HG02759 (cell line): ENCODE measurements at regions not wholly inside any gene's neighbourhood (a gene's known extent, or its start where the extent isn't known, plus 50 kb on each side); places are given as distances from the start of the nearest gene placed in this dataset.
"Not testable (repeated sequence)": the region's sequence is repeated elsewhere in the genome, so short reads cannot be mapped to it uniquely, and the experiment has no call there.

Experiments used
- ATAC-seq: cut with Tn5 transposase; IDR thresholded peaks from one replicate; pipeline ENCODE4 v1.9.1; 2021; ENCODE audit warnings: mild to moderate bottlenecking, moderate library complexity; ENCODE audit not compliant: unreplicated experiment

DNA sequence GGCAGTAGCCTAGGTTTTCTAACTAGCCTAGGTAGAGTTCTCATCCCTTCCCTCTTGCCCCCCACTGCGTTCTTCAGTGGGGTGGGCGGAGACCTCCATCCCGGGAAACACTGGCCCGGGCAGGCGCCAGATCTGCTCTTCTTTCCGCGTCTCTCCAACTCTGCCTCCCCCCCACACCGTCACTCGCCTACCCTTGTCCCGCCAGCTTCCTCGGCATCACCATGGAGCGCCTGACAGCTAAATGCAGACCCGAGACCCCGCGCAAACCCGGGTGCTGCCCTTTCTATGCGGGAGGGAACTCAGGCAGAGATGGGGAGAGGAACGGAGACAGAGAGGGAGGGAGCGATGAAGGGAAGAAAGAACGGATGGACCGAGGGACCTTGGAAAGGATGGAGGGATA lies 1494.8 kb upstream of the DEFB115 start:
- no peak for ATAC-seq

DNA sequence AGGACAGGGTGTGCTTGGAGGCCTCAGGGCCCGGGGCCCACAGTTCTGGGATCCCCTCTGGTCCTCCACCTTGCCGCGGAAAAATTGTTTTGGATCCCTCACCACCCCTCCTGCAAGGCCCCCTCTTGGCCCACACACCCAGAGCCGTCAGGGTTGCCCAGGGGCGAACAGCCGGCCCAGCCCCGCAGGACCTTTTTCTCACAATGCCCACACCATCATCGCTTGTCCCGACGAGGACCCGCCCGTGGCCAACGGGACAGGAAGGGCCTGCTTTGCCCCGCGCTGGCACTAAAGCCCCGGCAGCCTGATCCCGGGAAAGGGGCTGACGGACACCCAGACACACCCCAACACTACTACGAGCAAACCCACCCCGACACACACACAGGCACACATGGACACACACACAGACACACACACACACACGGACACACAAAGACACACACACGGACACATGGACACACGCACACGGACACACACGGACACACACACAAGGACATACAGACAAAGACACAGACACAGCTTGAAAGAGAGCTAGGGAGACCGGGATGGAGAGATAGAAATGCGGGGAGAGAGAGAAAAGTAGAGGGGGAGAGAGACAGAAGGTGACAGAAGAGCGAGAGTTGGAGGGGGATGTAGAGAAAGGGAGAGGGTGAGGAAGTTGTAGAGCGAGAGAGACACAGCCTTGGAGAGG lies 1493.5 kb upstream of the DEFB115 start:
- no peak for ATAC-seq

DNA sequence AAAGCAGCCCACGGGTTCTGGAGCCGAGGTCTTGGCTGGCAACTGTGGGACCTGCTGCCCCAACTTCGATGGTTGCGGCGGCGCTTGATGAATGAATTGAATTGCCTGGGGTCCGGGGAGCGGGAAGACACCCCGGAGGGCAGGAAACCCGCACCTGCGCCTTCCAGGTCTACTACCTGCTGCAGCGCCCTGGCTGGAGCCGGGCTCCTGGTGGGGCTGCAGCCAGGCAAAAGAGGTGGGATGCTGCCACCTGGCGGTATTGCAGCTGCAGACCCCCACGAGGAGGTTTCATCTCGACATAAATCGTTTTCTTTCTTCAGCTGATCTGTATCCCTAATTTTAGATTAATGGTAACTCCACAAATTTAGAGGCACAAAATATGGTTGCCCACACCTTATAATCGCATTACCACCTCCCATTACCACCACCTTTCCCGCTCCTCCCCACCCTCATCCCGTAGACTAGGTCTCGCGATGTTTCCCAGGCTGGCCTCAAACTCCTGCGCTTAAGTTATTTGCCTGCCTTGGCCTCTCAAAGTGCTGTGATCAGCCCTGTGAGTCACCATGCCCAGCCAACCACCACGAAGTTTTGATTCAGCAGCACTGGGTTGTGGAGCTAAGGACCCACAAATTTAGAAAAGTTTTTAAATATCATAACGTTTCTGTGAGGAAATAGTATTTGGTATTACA lies 1492.4 kb upstream of the DEFB115 start:
- ATAC-seq: not testable (repeated sequence)

DNA sequence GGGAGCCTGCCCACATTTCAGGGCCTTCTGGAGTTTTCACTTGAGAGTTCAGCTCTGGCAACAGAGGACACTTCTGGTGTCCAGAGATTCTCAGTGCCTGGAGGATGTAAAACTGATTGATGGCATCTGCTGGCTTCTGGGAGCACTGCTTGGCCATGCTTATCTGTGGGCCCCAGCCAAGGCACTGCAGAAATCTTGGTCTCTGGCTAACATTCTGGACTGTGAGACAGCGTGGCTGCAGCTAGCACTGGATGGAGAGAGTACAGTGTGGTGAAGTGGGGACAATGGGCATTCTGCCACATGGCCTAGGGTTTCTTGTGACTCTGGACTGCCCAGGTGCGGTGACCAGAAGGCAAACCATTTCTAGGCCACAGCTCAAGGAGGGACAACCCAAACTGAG lies 1479.4 kb upstream of the DEFB115 start:
- ATAC-seq: not testable (repeated sequence)

DNA sequence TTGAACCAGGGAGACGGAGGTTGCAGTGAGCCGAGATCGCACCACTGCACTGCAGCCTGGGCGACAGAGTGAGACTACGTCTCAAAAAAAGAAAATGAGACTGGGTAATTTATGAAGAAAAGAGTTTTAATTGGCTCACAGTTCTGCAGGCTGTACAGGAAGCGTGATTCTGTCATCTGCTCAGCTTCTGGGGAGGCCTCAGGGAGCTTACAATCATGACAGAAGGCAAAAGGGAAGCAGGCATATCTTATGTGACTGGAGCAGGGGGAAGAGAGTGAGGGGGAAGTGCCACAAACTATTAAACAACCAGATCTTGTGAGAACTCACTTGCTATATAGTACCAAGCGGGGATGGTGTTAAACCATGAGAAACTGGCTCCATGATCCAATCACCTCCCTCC lies 1476.2 kb upstream of the DEFB115 start:
- not testable (repeated sequence) for ATAC-seq

DNA sequence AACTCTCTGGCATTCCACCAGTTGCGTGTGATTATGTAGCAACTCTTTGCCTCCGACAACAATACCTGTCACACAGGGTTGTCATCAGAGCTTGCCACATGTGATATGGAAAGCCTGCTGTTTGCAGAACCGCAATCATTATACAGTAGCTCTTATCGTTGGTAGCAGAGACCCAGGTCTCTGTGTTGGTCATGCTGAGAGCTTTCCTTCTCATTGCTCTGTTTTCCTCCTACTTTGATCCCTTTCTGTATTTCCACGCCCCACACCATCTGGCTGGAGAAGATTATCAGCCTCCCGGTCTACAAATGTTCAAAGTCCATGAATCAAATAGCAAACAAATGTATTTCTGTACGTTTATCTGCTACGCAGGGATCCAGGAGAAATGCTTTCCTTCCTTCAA lies 1475.6 kb upstream of the DEFB115 start:
- not testable (repeated sequence) for ATAC-seq

DNA sequence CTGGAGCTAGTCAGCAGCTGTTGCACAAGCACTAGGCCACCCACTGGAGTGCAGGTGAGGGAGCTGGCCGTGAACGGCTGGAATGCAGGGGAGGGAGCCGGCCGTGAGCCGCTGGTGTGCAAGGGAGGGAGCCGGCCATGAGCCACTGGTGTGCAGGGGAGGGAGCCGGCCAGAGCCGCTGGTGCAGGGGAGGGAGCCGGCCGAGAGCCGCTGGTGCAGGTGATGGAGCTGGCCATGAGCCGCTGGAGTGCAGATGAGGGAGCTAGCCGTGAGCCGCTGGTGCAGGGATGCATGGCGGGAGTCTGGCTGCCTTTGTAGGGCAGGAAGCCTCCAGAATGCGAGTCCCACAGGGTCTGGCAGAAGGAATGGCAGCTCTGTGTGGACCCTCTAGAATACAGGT lies 1470.0 kb upstream of the DEFB115 start:
- ATAC-seq: not testable (repeated sequence)

DNA sequence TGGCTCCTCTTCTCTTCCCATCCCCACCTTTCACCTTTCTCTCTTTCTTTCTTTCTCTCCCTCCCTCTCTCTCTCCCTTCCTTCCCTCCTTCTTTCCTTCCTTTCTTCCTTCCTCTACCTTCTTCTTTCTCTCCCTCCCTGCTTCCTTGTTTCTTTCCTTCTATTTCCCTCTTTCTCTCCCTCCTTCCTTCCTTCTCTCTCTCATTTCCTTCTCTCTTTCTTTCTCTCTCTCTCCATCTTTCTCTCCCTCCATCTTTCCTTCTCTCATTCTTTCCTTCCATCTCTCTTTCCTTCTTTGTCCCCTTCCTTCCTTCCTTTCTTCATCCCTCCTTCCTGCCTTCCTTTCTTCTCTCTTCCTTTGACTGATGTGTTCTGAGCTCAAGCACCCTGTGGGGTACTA lies 1467.0 kb upstream of the DEFB115 start:
- ATAC-seq: no peak

DNA sequence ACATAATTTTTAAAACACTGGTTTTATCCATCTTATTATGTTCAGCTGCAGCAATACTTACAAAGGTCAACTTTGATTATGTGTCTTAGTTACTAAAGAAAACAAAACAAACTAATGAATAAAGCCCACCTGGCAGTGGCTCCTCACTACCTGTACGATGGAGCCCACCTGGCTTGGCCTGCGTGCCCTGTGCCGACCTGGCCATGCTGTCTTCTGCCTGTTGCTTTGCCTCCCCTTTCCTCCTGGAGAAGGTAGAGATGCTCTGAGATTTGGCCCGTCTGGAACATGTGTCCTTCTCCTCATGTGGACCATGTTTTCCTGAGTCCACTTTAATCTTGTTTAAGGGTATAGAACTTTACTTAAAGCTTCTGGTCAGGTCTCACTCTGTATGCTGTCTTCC lies 1426.0 kb upstream of the DEFB115 start:
- not testable (repeated sequence) for ATAC-seq

DNA sequence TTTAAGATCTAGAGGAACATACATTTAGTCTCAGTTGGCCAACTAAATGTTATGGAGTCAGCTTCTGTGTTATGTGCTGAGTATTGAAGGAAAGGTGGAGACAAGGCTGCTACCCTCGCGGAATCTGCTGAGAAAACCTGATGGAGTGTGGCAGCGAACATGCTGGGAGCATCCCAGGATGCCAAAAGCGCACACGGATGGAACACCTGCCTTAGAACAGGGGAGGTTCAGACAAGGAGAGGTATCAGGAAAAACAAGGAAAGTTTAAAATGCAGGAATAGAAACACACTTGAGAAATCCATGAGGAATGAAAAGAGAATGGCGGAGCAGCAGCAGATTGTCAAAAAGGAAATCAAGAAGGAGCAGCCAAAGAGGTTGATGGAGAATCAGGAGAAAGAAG lies 1389.5 kb upstream of the DEFB115 start:
- not testable (repeated sequence) for ATAC-seq

DNA sequence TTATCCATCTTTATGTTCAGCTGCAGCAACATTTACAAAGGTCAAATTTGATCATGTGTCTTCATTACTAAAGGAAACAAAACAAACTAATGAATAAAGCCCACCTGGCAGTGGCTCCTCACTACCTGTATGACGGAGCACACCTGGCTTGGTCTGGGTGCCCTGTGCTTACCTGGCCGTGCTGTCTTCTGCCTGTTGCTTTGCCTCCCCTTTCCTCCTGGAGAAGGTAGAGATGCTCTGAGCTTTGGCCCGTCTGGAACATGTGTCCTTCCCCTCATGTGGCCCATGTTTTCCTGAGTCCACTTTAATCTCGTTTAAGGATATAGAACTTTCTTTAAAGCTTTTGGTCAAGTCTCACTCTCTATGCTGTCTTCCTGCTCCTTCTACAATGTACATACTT lies 1388.8 kb upstream of the DEFB115 start:
- not testable (repeated sequence) for ATAC-seq

DNA sequence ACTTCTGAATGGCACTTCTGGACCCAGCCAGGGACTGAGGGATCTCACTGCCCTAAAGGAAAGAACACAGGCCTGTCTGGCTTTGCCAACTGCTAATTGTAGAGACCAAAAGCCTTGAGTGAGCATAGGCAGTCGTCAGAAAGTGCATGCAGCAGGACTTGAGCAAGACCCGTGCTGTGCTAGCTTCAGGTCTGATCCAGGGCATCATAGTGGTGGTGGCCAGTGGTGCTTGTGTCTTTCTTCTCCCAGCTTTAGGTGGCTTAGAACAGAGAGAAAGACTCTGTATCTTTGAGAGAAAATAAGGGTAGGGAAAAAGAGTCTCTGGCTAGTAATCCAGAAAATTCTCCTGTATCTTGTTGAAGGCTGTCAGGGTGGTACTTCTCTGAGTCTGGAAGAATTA lies 1385.6 kb upstream of the DEFB115 start:
- not testable (repeated sequence) for ATAC-seq

DNA sequence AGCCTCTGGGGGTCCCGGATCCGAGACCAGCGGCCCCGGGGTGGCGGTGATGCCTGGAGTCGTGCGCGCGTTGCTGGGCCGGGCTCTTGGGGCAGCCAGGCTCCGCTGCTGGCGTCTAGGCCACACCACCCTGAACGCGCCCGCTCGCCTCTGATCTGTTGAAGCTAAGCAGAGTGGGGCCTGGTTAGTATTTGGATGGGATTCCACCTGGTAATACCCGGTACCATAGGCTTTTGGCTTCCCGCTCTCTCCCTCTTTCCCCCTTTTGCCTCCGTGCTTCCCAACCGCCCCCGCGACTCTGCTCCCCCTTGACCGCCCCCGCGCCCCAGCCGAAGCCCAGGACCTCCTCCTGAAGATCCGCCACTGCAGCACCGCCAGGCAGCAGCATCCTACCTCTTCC lies 1383.5 kb upstream of the DEFB115 start:
- ATAC-seq: no peak

DNA sequence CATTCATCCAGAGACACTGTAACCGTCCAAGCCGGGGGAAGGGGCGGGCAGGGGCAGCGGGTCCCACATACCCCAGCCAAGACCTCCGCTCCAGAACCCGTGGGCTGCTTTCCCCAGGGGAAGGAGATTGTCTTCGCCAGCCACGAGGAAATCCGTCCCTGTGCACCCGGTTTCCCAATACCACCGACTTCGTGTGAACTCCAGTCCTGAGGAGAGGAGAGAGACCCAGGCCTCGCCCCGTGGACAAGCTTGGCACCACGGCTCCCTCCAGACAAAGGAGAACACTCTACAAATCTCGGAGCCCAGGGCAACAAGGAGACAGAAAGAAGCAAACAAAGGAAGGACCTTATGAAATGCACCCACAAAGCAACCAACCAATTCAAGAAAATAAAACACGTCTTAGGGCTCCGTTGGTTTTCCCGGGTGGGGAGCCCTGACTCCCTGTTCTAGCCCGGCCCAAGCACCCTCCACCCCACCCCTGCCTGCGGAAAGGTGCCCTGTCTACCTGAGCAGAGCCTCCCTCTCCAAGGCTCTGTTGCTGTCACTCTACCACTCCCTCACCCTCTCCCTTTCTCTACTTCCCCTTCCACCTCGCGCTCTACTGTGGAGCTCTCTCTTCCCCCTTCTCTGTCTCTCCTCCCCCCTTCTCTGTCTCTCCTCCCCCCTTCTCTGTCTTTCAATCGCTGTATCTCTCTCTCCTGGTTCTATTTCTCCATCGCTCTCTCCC lies 1382.8 kb upstream of the DEFB115 start:
- no peak for ATAC-seq

DNA sequence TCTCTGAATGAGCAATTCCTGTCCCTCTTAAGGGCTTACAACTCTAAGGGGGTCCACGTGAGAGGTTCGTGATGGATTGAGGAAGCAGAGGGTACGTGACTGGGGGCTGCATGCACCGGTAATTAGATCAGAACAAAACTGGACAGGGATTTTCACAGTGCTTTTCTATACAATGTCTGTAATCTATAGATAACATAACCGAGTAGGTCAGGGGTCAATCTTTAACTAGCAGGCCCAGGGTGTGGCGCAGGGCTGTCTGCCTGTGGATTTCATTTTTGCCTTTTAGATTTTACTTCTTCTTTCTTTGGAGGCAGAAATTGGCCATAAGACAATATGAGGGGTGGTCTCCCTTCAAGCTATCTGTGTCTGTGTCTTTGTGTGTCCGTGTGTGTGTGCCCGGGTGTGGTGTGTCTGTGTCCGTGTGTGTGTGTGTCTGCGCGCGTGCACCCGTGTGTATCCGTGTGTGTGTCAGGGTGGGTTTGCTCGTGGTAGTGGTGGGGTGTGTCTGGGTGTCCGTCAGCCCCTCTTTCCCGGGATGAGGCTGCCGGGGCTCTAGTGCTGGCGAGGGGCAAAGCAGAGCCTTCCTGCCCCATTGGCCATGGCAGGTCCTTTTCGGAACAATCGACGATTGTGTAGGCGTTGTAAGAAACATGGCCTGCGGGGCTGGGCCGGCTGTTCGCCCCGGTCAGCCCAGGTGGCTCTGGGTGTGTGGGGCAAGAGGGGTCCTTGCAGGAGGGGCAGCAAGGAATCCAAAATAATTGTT lies 1382.0 kb upstream of the DEFB115 start:
- not testable (repeated sequence) for ATAC-seq

DNA sequence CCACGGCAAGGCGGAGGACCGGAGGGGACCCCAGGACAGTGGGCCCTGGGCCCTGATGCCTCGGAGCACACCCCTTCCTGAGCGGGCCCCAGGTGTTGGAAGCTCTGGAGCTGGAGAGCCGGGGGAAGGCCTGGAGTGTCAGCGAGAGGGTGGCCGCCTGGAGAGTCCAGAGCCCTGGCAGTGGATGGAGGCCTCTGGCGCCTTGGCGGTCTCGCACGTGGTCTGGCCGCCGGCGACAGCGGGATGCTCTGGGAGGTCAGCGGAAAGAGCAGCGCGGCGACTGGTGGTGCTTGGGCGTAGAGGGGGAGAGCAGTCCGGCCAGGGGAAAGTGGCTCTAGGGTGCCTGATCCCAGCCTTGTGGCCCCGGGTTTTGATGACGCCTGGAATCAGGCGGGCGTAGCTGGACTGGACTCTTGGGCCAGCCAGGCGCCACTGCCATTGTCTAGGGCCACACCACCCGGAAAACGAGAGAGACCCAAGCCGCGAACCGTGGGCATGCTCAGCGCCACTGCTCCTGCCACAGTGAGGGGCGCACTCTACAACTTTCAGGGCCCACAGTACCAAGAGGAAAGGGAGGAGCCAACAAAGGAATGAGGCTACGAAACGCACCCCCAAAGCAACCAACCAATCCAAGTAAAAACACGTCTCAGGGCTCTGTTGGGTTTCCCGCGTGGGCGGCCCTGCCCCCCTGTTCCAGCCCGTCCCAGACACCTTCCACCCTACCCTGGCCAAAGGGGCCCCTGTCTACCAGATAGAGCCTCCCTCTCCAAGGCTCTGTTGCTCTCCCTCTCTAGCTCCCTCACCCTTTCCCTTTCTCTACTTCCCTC lies 1381.2 kb upstream of the DEFB115 start:
- ATAC-seq: not testable (repeated sequence)

DNA sequence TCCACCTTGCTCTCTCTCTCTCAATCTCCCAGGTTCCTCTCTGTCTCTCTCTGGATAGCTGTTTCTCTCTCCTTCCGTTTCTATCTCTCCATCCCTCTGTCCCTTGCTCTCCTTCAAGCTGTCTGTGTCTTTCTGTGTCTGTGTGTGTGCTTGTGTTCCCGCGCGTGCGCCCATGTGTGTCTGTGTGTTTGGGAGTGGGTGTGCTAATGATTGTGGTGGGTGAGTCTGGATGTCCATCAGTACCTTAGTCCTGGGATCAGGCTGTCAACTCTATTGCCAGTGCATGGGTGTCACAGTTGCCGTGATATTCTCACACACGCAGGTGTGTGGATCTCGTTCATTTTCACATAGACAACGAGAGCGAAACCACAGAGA lies 1380.6 kb upstream of the DEFB115 start:
- ATAC-seq: no peak

DNA sequence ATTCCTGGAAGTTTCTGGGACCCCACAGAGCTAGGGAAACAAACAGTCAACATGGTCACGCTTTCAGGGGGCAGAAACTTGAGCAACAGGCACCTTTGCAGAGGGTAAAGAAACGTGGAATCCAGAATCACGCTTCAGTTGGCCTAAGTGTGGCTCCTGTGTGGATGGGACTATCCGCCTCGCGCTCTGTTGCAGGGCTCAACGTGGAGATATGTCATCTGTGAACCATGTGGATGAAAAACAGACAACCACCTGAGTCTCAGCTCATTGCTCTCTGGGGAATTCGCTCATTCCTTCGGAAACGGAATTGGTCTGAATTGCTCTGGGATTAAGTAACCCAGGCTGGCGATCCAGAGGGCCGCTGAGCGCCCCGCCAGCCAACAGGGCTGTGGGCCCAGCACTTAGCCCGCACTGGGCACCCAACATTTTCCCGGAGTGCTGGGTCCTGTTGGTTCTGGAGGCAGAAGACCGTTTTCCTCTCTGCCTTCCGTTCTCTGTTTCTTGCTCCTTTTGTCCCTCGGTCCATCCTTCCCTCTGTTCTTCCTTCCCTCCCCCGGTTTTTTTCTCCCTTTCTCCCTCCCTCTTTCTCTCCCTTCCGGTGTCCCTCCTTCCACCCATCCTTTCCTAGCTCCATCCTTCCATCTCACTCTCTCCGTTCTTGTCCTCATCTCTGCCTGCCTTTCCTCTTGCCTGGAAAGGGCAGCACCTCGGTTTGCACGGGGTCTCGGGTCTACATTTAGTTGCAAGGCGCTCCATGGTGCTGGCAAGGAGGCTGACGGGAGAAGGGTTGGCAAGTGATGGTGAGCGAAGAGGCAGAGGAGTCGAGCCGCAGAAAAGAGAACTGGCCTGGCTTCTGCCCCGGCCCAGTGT lies 1379.8 kb upstream of the DEFB115 start:
- ATAC-seq: not testable (repeated sequence)

DNA sequence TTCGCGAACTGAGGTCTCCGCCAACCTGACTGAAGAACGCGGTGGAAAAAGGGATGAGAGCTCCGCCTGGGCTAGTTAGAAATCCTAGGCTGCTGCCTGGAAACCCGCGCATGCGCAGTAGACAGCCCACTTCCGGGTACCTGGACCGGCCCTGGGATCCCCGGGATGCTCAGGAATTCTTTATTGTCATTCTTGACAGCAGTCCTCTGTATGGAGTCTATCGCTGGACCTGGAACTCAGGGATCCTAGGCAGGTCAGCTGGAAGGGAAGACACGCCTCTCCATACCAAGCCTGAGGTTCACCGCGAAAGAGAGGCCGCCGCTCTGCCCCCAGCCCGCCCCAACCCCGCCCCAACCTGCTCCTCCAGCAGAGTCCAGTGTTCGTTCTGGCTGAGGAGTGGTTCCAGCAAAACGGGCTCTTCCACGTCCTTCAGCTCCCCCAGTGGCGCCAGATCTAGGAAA lies 1379.2 kb upstream of the DEFB115 start:
- ATAC-seq: no peak
